A549 (cell line): ENCODE measurements at regions not wholly inside any gene's neighbourhood (a gene's known extent, or its start where the extent isn't known, plus 50 kb on each side); places are given as distances from the start of the nearest gene placed in this dataset.

Source experiments
- ATAC-seq, 2 experiments: fragments of 200-7000 bp in 1 of 2; fragments of >200 bp in 1 of 2; cut with Nextera tagmentation in 1 of 2; cut with Tn5 transposase in 1 of 2; 3 replicates each; pipeline versions ENCODE4 v1.8.0 to v1.9.1; 2018 to 2020; ENCODE audit warnings: mild to moderate bottlenecking in 1 of 2, moderate library complexity in 1 of 2
- CTCF ChIA-PET: fragments of 300-600 bp; sonication (Branson Sonifier 250); formaldehyde crosslinking; extraction: SDS; loops from one replicate; lab custom pipeline; 2021; ENCODE audit warnings: antibody characterized with exemption, inconsistent platforms; lab: Yijun Ruan, JAX
- POLR2A ChIA-PET: fragments of 350-600 bp; formaldehyde crosslinking; extraction: SDS; loops from one replicate; lab custom pipeline; 2021; ENCODE audit warnings: antibody characterized with exemption, inconsistent platforms; lab: Yijun Ruan, JAX
- DNase-seq, 2 experiments: peaks; one replicate each; pipeline versions ENCODE4 v3.0.0 to v3.0.0-alpha.2; 2011 to 2016; ENCODE audit warnings: low read depth in 1 of 2, low spot score in 1 of 2
- FAIRE-seq: peaks from 2 replicates; lab custom pipeline; 2011; peaks lifted over from hg19 to GRCh38; lab: Jason Lieb, UNC
- H3K27ac ChIP-seq, 2 experiments: fragments of >200 bp; sonication (Bioruptor Twin); formaldehyde crosslinking; 3 replicates each; pipeline ENCODE4 v1.5.1; 2016 to 2017
- H3K4me1 ChIP-seq: fragments of >200 bp; sonication (Bioruptor Twin); formaldehyde crosslinking; 3 replicates; pipeline ENCODE4 v1.6.1; 2016
- H3K4me2 ChIP-seq: fragments of >200 bp; sonication (Bioruptor Twin); formaldehyde crosslinking; 3 replicates; pipeline ENCODE4 v1.6.1; 2016
- H3K4me3 ChIP-seq: fragments of >200 bp; sonication (Bioruptor Twin); formaldehyde crosslinking; 3 replicates; pipeline ENCODE4 v1.5.1; 2016
- H3K9me3 ChIP-seq: fragments of >200 bp; sonication (Bioruptor Twin); formaldehyde crosslinking; 3 replicates; pipeline ENCODE4 v1.6.1; 2016
- CHD4 ChIP-seq: fragments of 200-600 bp; sonication (generic); IDR thresholded peaks from 2 replicates; pipeline ENCODE4 v1.6.1; 2016; ENCODE audit warnings: antibody characterized with exemption, mild to moderate bottlenecking, borderline replicate concordance
- ESRRA ChIP-seq: fragments of 150-350 bp; IDR thresholded peaks from 2 replicates; pipeline ENCODE4 v1.6.1; 2014; ENCODE audit warnings: mild to moderate bottlenecking, low read length, borderline replicate concordance
- FOSB ChIP-seq: fragments of 250-450 bp; sonication (Bioruptor Pico); IDR thresholded peaks from 2 replicates; pipeline ENCODE4 v1.5.0; 2020; ENCODE audit warnings: mild to moderate bottlenecking, moderate library complexity
- FOXS1 ChIP-seq: fragments of 250-450 bp; sonication (Bioruptor Pico); IDR thresholded peaks from 2 replicates; pipeline ENCODE4 v1.5.0; 2020; ENCODE audit warnings: mild to moderate bottlenecking, moderate library complexity
- GATA3 ChIP-seq: IDR thresholded peaks from 2 replicates; pipeline ENCODE4 v1.6.1; 2012; ENCODE audit warnings: borderline replicate concordance
- HOXA7 ChIP-seq: fragments of 250-450 bp; sonication (Bioruptor Pico); IDR thresholded peaks from 2 replicates; pipeline ENCODE4 v1.5.0; 2020; ENCODE audit warnings: mild to moderate bottlenecking, moderate library complexity
- HOXB5 ChIP-seq: fragments of 250-450 bp; sonication (Bioruptor Pico); IDR thresholded peaks from 2 replicates; pipeline ENCODE4 v1.5.0; 2020; ENCODE audit warnings: mild to moderate bottlenecking, moderate library complexity
- JUN ChIP-seq, 2 experiments: fragments of >200 bp; sonication (Bioruptor Twin); formaldehyde crosslinking; IDR thresholded peaks; 2 replicates in 1 of 2; 3 replicates in 1 of 2; pipeline ENCODE4 v1.6.1; 2016 to 2017
- POLR2AphosphoS2 ChIP-seq: conservative IDR thresholded peaks from 2 replicates; pipeline ENCODE4 v1.6.1; 2012; ENCODE audit warnings: low read length, improper control_type of control experiment, inconsistent platforms
- RCOR1 ChIP-seq: fragments of 150-350 bp; IDR thresholded peaks from 2 replicates; pipeline ENCODE4 v1.6.1; 2014; ENCODE audit warnings: antibody characterized with exemption, low read length, low read depth
- RFX5 ChIP-seq: fragments of 450-650 bp; IDR thresholded peaks from 2 replicates; pipeline ENCODE4 v1.7.1; 2014; ENCODE audit warnings: antibody characterized with exemption, mild to moderate bottlenecking, moderate library complexity
- RNF2 ChIP-seq: fragments of 200-600 bp; sonication (generic); IDR thresholded peaks from 2 replicates; pipeline ENCODE4 v1.6.1; 2016; ENCODE audit warnings: low read depth, mild to moderate bottlenecking, antibody characterized with exemption, moderate library complexity, borderline replicate concordance
- SMC3 ChIP-seq: fragments of >200 bp; sonication (Bioruptor Twin); formaldehyde crosslinking; IDR thresholded peaks from 3 replicates; pipeline ENCODE4 v1.6.1; 2018; ENCODE audit warnings: inconsistent platforms
- ZC3H11A ChIP-seq: fragments of 450-650 bp; IDR thresholded peaks from 2 replicates; pipeline ENCODE4 v1.6.1; 2014; ENCODE audit warnings: antibody characterized with exemption, mild to moderate bottlenecking
- ZFP36 ChIP-seq: fragments of 450-650 bp; IDR thresholded peaks from 2 replicates; pipeline ENCODE4 v1.6.1; 2014; ENCODE audit warnings: borderline replicate concordance; ENCODE audit not compliant: partially characterized antibody
- ZSCAN20 ChIP-seq: fragments of 250-450 bp; sonication (Bioruptor Pico); IDR thresholded peaks from 2 replicates; pipeline ENCODE4 v1.8.0; 2022; ENCODE audit warnings: mild to moderate bottlenecking, moderate library complexity
- WGBS: methylation state at CpG from one replicate; pipeline ENCODE4 v1.1.6; 2017; ENCODE audit errors: missing lambda C conversion rate; 5-methylcytosine and 5-hydroxymethylcytosine counted together
- TF ChIP-seq, protein P1 (sequence below): fragments of 200-600 bp; sonication (generic); IDR thresholded peaks from 2 replicates; pipeline ENCODE4 v1.6.1; 2016; ENCODE audit warnings: antibody characterized with exemption, mild to moderate bottlenecking, moderate library complexity
- TF ChIP-seq, protein P2 (sequence below): IDR thresholded peaks from 2 replicates; pipeline ENCODE4 v1.6.1; 2012
- TF ChIP-seq, protein P3 (sequence below): fragments of 150-350 bp; IDR thresholded peaks from 2 replicates; pipeline ENCODE4 v1.6.1; 2014; ENCODE audit warnings: low read depth, mild to moderate bottlenecking, low read length
- TF ChIP-seq, protein P4 (sequence below): fragments of 250-450 bp; sonication (Bioruptor Pico); IDR thresholded peaks from 2 replicates; pipeline ENCODE4 v1.5.0; 2021; ENCODE audit warnings: mild to moderate bottlenecking, moderate library complexity, borderline replicate concordance

DNA sequence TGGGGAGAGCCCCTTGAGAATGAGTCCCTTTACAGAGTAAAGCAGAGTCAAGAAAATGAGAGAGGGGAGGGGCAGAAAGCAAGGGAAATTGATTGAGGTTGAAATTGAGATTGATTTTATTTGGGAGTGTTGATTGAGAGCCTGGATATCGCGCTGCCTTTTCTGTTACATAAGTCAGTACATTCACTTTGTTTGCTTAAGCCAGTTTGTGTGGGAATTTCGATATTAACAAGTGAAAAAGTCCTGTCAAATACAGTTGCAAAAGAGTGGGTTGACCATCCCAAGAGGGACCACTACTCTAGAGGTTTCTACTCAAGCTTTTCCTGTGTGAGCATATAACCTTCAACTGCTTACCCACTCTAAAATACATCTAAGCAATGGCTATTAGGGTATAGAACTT is 331.4 kb upstream of the AZI2 start:
- no peak for FAIRE-seq
- H3K27ac ChIP-seq: no peak overlapping the region
- H3K4me3 ChIP-seq: no peak overlapping the region
- ChIA-PET CTCF (interaction anchor here (1.0 kb wide), 1 partner anchor 12 kb away, joined by 4 read pairs; no protein-coding TSS in a partner anchor), POLR2A (no interaction called here)
- no peaks in the 10 kb centered on the region for H3K4me1 ChIP-seq
- no peak for DNase-seq
- TF ChIP-seq, protein P1, sequence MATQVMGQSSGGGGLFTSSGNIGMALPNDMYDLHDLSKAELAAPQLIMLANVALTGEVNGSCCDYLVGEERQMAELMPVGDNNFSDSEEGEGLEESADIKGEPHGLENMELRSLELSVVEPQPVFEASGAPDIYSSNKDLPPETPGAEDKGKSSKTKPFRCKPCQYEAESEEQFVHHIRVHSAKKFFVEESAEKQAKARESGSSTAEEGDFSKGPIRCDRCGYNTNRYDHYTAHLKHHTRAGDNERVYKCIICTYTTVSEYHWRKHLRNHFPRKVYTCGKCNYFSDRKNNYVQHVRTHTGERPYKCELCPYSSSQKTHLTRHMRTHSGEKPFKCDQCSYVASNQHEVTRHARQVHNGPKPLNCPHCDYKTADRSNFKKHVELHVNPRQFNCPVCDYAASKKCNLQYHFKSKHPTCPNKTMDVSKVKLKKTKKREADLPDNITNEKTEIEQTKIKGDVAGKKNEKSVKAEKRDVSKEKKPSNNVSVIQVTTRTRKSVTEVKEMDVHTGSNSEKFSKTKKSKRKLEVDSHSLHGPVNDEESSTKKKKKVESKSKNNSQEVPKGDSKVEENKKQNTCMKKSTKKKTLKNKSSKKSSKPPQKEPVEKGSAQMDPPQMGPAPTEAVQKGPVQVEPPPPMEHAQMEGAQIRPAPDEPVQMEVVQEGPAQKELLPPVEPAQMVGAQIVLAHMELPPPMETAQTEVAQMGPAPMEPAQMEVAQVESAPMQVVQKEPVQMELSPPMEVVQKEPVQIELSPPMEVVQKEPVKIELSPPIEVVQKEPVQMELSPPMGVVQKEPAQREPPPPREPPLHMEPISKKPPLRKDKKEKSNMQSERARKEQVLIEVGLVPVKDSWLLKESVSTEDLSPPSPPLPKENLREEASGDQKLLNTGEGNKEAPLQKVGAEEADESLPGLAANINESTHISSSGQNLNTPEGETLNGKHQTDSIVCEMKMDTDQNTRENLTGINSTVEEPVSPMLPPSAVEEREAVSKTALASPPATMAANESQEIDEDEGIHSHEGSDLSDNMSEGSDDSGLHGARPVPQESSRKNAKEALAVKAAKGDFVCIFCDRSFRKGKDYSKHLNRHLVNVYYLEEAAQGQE: no peak
- TF ChIP-seq RFX5 (no peak), HOXB5 (CRISPR knock-in tag) (no peak), CHD4 (no peak), FOSB (CRISPR knock-in tag) (no peak), GATA3 (no peak), FOXS1 (CRISPR knock-in tag) (no peak), ZSCAN20 (no peak), RNF2 (no peak), POLR2AphosphoS2 (no peak), ZC3H11A (no peak), RCOR1 (no peak), HOXA7 (no peak), ZFP36 (no peak), ESRRA (no peak), SMC3 (no peak)
- TF ChIP-seq, protein P2, sequence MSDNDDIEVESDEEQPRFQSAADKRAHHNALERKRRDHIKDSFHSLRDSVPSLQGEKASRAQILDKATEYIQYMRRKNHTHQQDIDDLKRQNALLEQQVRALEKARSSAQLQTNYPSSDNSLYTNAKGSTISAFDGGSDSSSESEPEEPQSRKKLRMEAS: no peak
- TF ChIP-seq, protein P3, sequence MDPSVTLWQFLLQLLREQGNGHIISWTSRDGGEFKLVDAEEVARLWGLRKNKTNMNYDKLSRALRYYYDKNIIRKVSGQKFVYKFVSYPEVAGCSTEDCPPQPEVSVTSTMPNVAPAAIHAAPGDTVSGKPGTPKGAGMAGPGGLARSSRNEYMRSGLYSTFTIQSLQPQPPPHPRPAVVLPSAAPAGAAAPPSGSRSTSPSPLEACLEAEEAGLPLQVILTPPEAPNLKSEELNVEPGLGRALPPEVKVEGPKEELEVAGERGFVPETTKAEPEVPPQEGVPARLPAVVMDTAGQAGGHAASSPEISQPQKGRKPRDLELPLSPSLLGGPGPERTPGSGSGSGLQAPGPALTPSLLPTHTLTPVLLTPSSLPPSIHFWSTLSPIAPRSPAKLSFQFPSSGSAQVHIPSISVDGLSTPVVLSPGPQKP: no peak
- TF ChIP-seq, protein P4, sequence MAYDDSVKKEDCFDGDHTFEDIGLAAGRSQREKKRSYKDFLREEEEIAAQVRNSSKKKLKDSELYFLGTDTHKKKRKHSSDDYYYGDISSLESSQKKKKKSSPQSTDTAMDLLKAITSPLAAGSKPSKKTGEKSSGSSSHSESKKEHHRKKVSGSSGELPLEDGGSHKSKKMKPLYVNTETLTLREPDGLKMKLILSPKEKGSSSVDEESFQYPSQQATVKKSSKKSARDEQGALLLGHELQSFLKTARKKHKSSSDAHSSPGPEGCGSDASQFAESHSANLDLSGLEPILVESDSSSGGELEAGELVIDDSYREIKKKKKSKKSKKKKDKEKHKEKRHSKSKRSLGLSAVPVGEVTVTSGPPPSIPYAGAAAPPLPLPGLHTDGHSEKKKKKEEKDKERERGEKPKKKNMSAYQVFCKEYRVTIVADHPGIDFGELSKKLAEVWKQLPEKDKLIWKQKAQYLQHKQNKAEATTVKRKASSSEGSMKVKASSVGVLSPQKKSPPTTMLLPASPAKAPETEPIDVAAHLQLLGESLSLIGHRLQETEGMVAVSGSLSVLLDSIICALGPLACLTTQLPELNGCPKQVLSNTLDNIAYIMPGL: no peak
- 32% methylated on average over 3 of the region's 3 CpGs for WGBS
- no peak for ATAC-seq
- no peaks in the 10 kb centered on the region for H3K9me3 ChIP-seq
- no peak overlapping the region for H3K4me2 ChIP-seq

DNA sequence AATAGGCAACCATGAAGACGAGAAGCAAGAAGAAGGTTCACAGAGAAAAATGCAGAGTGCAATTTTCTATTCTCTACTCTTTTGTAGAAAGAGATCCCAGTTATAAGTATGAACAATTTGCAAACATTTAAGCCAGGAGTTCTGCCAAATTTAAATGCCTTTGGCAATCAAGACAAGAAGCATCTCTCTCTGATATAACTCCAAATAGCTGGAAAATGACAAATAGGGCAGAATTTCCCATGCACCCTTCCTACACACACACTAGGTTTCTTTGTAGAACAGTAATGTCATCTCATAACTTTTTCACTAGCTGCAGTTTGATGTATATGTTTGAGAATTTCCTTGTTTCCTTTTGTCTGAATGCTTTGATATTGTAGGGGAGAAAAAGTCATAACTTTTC is 333.5 kb upstream of the AZI2 start:
- ChIA-PET POLR2A (no interaction called here), CTCF (interaction anchor here (0.6 to 0.9 kb wide), 2 partner anchors 15 to 108 kb away, joined by 3 read pairs; no protein-coding TSS in a partner anchor)
- no peak for FAIRE-seq
- no peak overlapping the region for H3K4me2 ChIP-seq
- no peaks in the 10 kb centered on the region for H3K4me1 ChIP-seq
- H3K27ac ChIP-seq: no peak overlapping the region
- 9% methylated on average over 1 of the region's 1 CpG for WGBS
- H3K4me3 ChIP-seq: no peak overlapping the region
- H3K9me3 ChIP-seq: no peaks in the 10 kb centered on the region
- TF ChIP-seq FOXS1 (CRISPR knock-in tag) (no peak), HOXA7 (no peak), JUN (IDR thresholded peaks at IDR 0.05) (no peak)
- TF ChIP-seq, protein P2: no peak
- TF ChIP-seq, all 56 proteins: peak for 0
- DNase-seq (no peak), ATAC-seq (no peak)
